D721Med (cell line): ENCODE measurements at regions not wholly inside any gene's neighbourhood (a gene's known extent, or its start where the extent isn't known, plus 50 kb on each side); places are given as distances from the start of the nearest gene placed in this dataset.

Experiments
- DNase-seq: peaks from one replicate; pipeline ENCODE4 v3.0.0; 2011; ENCODE audit warnings: low spot score; ENCODE audit not compliant: insufficient read length
- FAIRE-seq: peaks from 2 replicates; lab custom pipeline; 2011; peaks lifted over from hg19 to GRCh38; lab: Jason Lieb, UNC
- TF ChIP-seq, protein P1 (sequence below): IDR thresholded peaks from 2 replicates; pipeline ENCODE4 v1.5.1; 2012; ENCODE audit warnings: mild to moderate bottlenecking, control low read depth; ENCODE audit not compliant: insufficient read depth; ENCODE audit errors: missing control alignments

- DNase-seq (no peak), FAIRE-seq (no peak)
- TF ChIP-seq, protein P1, sequence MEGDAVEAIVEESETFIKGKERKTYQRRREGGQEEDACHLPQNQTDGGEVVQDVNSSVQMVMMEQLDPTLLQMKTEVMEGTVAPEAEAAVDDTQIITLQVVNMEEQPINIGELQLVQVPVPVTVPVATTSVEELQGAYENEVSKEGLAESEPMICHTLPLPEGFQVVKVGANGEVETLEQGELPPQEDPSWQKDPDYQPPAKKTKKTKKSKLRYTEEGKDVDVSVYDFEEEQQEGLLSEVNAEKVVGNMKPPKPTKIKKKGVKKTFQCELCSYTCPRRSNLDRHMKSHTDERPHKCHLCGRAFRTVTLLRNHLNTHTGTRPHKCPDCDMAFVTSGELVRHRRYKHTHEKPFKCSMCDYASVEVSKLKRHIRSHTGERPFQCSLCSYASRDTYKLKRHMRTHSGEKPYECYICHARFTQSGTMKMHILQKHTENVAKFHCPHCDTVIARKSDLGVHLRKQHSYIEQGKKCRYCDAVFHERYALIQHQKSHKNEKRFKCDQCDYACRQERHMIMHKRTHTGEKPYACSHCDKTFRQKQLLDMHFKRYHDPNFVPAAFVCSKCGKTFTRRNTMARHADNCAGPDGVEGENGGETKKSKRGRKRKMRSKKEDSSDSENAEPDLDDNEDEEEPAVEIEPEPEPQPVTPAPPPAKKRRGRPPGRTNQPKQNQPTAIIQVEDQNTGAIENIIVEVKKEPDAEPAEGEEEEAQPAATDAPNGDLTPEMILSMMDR: no peak
Observed at GRCh38 chr13:80515296-80515695, 174.4 kb upstream of the SPRY2 start.

DNA sequence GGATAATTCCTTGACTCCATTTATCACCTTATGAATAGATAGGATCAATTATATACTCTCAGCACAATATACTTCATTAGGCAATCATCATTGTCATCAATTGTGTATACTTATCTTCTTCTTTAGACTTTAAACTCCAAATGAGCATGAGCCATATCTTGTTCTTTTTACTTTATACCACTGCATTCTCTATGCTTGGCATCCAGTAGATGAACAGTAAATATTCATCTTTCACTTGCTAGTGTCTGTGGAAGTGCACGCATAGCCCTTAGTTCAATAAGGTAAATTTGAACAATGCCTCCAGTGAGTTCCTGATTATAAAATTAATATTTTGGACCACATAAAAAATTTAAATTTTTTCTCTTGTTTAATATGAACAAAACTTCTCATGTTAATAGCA lies 172.3 kb upstream of the SPRY2 start:
- TF ChIP-seq, protein P1: no peak
- DNase-seq (no peak), FAIRE-seq (no peak)

DNA sequence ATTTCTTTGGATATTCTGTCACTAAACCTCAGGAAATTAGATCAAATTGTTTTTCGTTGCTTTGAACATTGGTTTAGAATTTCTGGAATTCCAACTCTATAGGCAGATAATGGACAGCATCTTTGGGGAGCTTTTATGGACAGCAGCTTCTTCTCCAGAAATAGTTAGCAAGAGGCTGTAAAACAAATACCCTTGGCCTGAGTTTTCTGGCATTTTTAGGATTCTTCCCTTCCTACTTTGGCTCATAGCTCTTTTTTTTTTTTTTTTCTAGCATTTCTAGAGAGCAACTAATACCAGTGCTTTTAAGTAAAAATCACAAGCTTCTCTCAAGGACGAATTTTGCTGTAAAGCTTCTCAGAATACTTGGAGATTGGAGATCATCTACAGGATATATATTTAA lies 169.8 kb upstream of the SPRY2 start:
- no peak for FAIRE-seq
- TF ChIP-seq, protein P1: no peak
- no peak for DNase-seq

DNA sequence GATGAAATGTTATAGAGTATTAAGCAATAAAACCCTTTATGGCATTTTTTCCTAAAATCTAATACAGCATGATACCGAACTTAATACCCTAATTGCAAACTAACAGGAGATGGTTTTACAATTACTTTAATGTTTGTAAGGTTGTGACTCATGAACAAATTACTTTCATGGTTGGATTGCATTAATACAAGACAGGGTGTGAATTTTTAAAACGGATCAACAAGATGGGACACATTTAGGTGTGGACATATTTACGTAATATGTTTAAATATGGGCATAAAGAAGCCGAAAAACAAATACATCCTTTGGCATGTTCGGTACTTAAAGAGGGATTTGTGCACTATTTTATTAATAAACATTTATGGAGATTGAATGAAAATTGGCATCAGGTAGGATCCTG lies 168.3 kb upstream of the SPRY2 start:
- DNase-seq: no peak
- no peak for FAIRE-seq
- TF ChIP-seq, protein P1: no peak

DNA sequence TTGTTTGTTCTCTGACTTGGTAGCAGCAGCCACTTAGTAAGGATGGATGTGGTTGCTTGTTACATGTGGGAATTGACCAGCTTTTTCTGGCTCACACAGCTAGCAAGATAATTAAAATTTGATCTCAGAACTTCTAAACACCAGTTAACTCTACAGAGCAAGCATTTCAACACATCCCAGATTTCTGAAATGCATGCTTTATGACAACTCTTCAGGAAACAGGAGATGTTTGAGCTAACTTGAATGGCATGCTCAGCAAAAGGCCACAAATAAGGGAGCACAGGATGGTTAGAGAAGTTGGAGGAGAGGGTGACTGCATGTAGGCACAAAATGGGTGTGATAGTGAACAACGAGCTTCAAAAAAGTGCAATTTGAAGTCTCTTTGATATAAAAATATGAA lies 167.1 kb upstream of the SPRY2 start:
- TF ChIP-seq, protein P1: no peak
- DNase-seq (no peak), FAIRE-seq (no peak)

DNA sequence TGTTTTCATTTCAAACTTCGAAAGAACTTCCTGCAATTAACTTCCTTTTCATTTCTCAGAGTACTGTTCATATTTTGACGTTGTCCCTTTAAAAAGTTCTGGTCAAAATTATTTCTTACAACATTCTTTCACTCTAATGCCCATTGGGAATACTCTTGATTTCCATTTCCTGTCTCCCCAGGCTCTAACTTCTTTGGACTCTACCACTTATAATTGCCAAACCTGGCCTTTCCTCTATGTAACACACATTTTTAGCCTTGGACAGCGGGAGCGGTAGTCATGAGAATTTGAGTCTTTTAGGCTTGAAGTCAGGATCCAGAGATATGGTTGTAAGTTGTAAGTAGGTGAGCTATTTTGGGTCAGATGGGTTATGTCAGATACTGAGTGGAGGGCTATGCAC lies 163.5 kb upstream of the SPRY2 start:
- DNase-seq: no peak
- FAIRE-seq: no peak
- TF ChIP-seq, protein P1: no peak

GRCh38 chr13:80502359-80502758 lies 161.4 kb upstream of the SPRY2 start:
- no peak for FAIRE-seq
- TF ChIP-seq, protein P1: no peak
- DNase-seq: no peak
